Ishikawa (cell line): ENCODE measurements at regions not wholly inside any gene's neighbourhood (a gene's known extent, or its start where the extent isn't known, plus 50 kb on each side); places are given as distances from the start of the nearest gene placed in this dataset.

Source experiments
- CEBPB ChIP-seq: IDR thresholded peaks from 2 replicates; pipeline ENCODE4 v1.6.1; 2012
- CREB1 ChIP-seq: IDR thresholded peaks from 2 replicates; pipeline ENCODE4 v1.6.1; 2012; ENCODE audit warnings: low read depth
- MAX ChIP-seq: IDR thresholded peaks from 2 replicates; pipeline ENCODE4 v1.6.1; 2012
- RAD21 ChIP-seq: IDR thresholded peaks from 2 replicates; pipeline ENCODE4 v1.6.1; 2012; ENCODE audit warnings: low read depth
- TEAD4 ChIP-seq: IDR thresholded peaks from 2 replicates; pipeline ENCODE4 v1.6.1; 2012
- USF1 ChIP-seq: IDR thresholded peaks from 2 replicates; pipeline ENCODE4 v1.6.1; 2012

GRCh38 chr21:36209626-36210171 lies 53.1 kb downstream of the DOP1B start:
- TF ChIP-seq MAX (no peak), TEAD4 (no peak), RAD21 (peak; percentile 78), CEBPB (no peak), CREB1 (no peak), USF1 (no peak)
